ENCODE measurements at regions not wholly inside any gene's neighbourhood (a gene's known extent, or its start where the extent isn't known, plus 50 kb on each side); places are given as distances from the start of the nearest gene placed in this dataset. TPM values are rescaled to one million over a fixed set of nuclear protein-coding genes. Genes with fewer than 3 reads are reported as not detected.

GRCh38 chr1:4851385-4852065 is 197.1 kb downstream of the AJAP1 start (continued):
- TF ChIP-seq MLX (CRISPR knock-in tag; IDR thresholded peaks at IDR 0.05) = no peak

- CTCF ChIA-PET = no interaction called here
- Mint-ChIP-seq H3K4me1 (no peaks in the 10 kb centered on the region), H3K9me3 (peaks cover 77% of the 10 kb centered on the region), H3K36me3 (peaks cover 73% of the 10 kb centered on the region), H3K4me3 (no peak overlapping the region), H3K27me3 (ENCODE audit: low read depth) (peaks cover 12% of the 10 kb centered on the region; the same call in 1 of the 2 replicates), H3K27ac (no peak overlapping the region)
- ATAC-seq (no peak), DNase-seq (ENCODE audit: low spot score) (no peak)
- TF ChIP-seq RORB (CRISPR knock-in tag; IDR thresholded peaks at IDR 0.05) (no peak), FOXP4 (CRISPR knock-in tag; IDR thresholded peaks at IDR 0.05) (no peak), ELF4 (CRISPR knock-in tag; IDR thresholded peaks at IDR 0.05; ENCODE audit: low read depth) (no peak), ZNF317 (CRISPR knock-in tag; IDR thresholded peaks at IDR 0.05; ENCODE audit: borderline replicate concordance, low read depth) (no peak), ZBTB21 (CRISPR knock-in tag; IDR thresholded peaks at IDR 0.05; ENCODE audit: borderline replicate concordance) (no peak), RELA (CRISPR knock-in tag; IDR thresholded peaks at IDR 0.05; ENCODE audit: borderline replicate concordance) (no peak), USF2 (CRISPR knock-in tag; IDR thresholded peaks at IDR 0.05) (no peak), MXD4 (CRISPR knock-in tag; IDR thresholded peaks at IDR 0.05; ENCODE audit: borderline replicate concordance) (no peak), NFE2L1 (CRISPR knock-in tag; IDR thresholded peaks at IDR 0.05) (no peak), NR2C2 (CRISPR knock-in tag; IDR thresholded peaks at IDR 0.05) (no peak)
- POLR2A ChIA-PET = no interaction called here
Observed at GRCh38 chr1:4848431-4848830, 194.0 kb downstream of the AJAP1 start.

GRCh38 chr1:4847711-4848110 is 193.3 kb downstream of the AJAP1 start:
- DNase-seq (ENCODE audit: low spot score) (no peak), ATAC-seq (no peak)
- peaks cover 71% of the 10 kb centered on the region for H3K9me3 Mint-ChIP-seq
- H3K4me1 Mint-ChIP-seq = no peaks in the 10 kb centered on the region
- no peak overlapping the region for H3K27ac Mint-ChIP-seq
- ChIA-PET POLR2A (no interaction called here), CTCF (no interaction called here)
- H3K4me3 Mint-ChIP-seq = no peak overlapping the region
- peaks cover 65% of the 10 kb centered on the region for H3K36me3 Mint-ChIP-seq
- TF ChIP-seq AR (CRISPR knock-in tag; IDR thresholded peaks at IDR 0.05) = no peak
- peaks cover 11% of the 10 kb centered on the region; the same call in 1 of the 2 replicates for H3K27me3 Mint-ChIP-seq (ENCODE audit: low read depth)

Small RNA genes in the stretch of these regions (microRNA-seq; reads per million reads assigned to microRNA genes)
- not detected for gene MIR4417 (ENCODE audit: borderline number of aligned reads)

Measured in WTC11 (cell line).